Mucosa of rectum (tissue), 2 donors: ENCODE measurements at regions not wholly inside any gene's neighbourhood (a gene's known extent, or its start where the extent isn't known, plus 50 kb on each side); places are given as distances from the start of the nearest gene placed in this dataset.

Experiments used
- H3K27ac ChIP-seq, 2 donors: one replicate each; pipeline ENCODE4 v1.7.0; 2013; ENCODE audit warnings: inconsistent platforms in 2 of 2, low read depth in 2 of 2, low read length in 2 of 2
- H3K27me3 ChIP-seq, 2 donors: one replicate each; pipeline ENCODE4 v1.7.0; 2013; ENCODE audit warnings: low read length in 2 of 2; ENCODE audit not compliant: control insufficient read depth in 2 of 2, insufficient read depth in 2 of 2
- H3K36me3 ChIP-seq, 2 donors: one replicate each; pipeline ENCODE4 v1.7.0; 2013; ENCODE audit warnings: low read length in 2 of 2; ENCODE audit not compliant: control insufficient read depth in 2 of 2, insufficient read depth in 2 of 2
- H3K4me1 ChIP-seq, 2 donors: one replicate each; pipeline ENCODE4 v1.7.0; 2013; ENCODE audit warnings: low read length in 2 of 2, mild to moderate bottlenecking in 1 of 2; ENCODE audit not compliant: control insufficient read depth in 2 of 2, insufficient read depth in 2 of 2
- H3K4me3 ChIP-seq, 2 donors: one replicate each; pipeline ENCODE4 v1.7.0; 2013; ENCODE audit warnings: low read length in 2 of 2
- H3K9ac ChIP-seq, 2 donors: one replicate each; pipeline ENCODE4 v1.7.0; 2013; ENCODE audit warnings: low read length in 2 of 2, low read depth in 1 of 2, mild to moderate bottlenecking in 1 of 2
- H3K9me3 ChIP-seq, 2 donors: one replicate each; pipeline ENCODE4 v1.7.0; 2013; ENCODE audit warnings: low read length in 2 of 2; ENCODE audit not compliant: control insufficient read depth in 2 of 2
- donor health status: healthy.
- donor health status: Normal muscosa, but diverticular disease.

- peaks cover 0 to 5% of the 10 kb centered on the region in 2 donors for H3K9me3 ChIP-seq
- H3K9ac ChIP-seq, result no peak overlapping the region
- no peaks in the 10 kb centered on the region for H3K36me3 ChIP-seq
- peaks cover 0 to 2% of the 10 kb centered on the region in 2 donors for H3K27me3 ChIP-seq
- H3K27ac ChIP-seq, result no peak overlapping the region
- H3K4me1 ChIP-seq, result no peaks in the 10 kb centered on the region
- no peak overlapping the region for H3K4me3 ChIP-seq
Observed at GRCh38 chr1:222455188-222455879, 92.6 kb downstream of the HHIPL2 start.

DNA sequence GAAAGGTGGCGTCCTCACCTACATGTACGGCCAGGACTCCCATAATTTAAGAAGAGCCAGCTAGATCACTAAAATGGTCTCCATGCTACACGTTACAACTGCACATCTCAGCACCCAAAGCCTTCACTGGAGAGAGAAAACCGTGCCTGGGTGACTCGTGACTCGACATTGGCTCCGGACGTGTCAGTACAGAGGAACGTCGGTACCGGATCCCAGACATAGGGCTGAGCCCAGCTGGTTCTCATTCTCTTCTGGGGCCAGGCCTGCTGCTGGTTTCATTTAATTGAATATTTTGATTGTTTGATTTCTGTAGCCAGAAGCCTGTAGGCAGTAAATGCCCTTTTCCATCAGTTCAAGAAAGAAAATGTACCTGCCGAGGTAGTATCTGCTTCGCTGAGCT, 93.1 kb downstream of the HHIPL2 start:
- Histone ChIP-seq H3K4me3 (no peak overlapping the region), H3K27me3 (peaks cover 0 to 2% of the 10 kb centered on the region in 2 donors), H3K27ac (no peak overlapping the region), H3K4me1 (no peaks in the 10 kb centered on the region), H3K9ac (no peak overlapping the region), H3K36me3 (no peaks in the 10 kb centered on the region), H3K9me3 (peaks cover 0 to 5% of the 10 kb centered on the region in 2 donors)

DNA sequence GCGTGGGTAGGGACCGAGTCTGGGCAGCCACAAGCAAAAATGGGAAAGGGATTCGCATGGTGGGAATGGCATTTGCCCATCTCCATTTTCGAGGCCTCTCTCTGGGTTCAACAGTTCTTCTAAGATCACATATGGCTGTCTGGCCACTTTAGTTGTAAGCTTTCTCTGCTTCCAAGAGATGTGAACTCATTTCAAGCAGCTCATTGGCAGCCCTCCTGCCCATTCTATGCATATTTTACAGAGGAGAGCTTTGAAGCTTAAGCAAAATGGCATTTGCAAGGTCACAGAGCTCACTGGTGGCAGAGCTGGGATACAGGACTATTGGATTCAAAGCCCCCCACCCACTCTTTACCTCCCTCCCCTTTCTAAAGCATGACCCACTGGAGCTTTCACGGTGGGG, 93.7 kb downstream of the HHIPL2 start:
- Histone ChIP-seq H3K9me3 (peaks cover 0 to 5% of the 10 kb centered on the region in 2 donors), H3K27ac (no peak overlapping the region), H3K4me3 (no peak overlapping the region), H3K4me1 (no peaks in the 10 kb centered on the region), H3K9ac (no peak overlapping the region), H3K27me3 (peaks cover 0 to 2% of the 10 kb centered on the region in 2 donors), H3K36me3 (no peaks in the 10 kb centered on the region)

GRCh38 chr1:222452031-222452430, 95.9 kb downstream of the HHIPL2 start:
- no peaks in the 10 kb centered on the region for H3K36me3 ChIP-seq

GRCh38 chr1:222443566-222443965, 104.3 kb downstream of the HHIPL2 start:
- H3K4me3 ChIP-seq, result no peak overlapping the region
- H3K9me3 ChIP-seq, result no peaks in the 10 kb centered on the region
- no peak overlapping the region for H3K9ac ChIP-seq
- H3K27ac ChIP-seq, result no peak overlapping the region
- no peaks in the 10 kb centered on the region for H3K27me3 ChIP-seq
- no peaks in the 10 kb centered on the region for H3K36me3 ChIP-seq
- no peaks in the 10 kb centered on the region for H3K4me1 ChIP-seq

More at GRCh38 chr1:222452031-222452430, 95.9 kb downstream of the HHIPL2 start:
- no peak overlapping the region for H3K9ac ChIP-seq
- peaks cover 0 to 2% of the 10 kb centered on the region in 2 donors for H3K9me3 ChIP-seq
- peaks cover 0 to 2% of the 10 kb centered on the region in 2 donors for H3K27me3 ChIP-seq
- no peak overlapping the region for H3K4me3 ChIP-seq
- no peak overlapping the region for H3K27ac ChIP-seq
- H3K4me1 ChIP-seq, result no peaks in the 10 kb centered on the region

DNA sequence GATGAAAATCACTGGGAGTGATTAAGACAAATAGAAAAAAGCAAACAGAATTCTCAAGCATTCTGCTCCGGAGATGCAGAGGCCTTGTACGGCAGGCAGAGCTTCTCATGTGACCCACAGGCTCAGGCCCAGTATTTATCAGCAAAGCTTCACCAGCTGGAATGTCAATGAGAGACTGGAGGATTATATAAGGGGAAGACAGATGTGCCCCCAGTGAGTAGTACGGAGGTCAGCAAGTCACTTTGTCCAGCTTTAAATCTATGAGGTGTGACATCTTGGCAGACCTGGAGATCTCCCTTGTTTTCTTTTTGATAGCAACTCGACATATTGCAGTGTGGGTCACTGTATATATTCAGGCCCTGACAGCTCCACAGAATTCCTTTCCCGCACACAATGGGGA, 106.8 kb downstream of the HHIPL2 start:
- H3K36me3 ChIP-seq, result no peaks in the 10 kb centered on the region
- H3K4me3 ChIP-seq, result no peak overlapping the region
- no peaks in the 10 kb centered on the region for H3K9me3 ChIP-seq
- no peaks in the 10 kb centered on the region for H3K4me1 ChIP-seq
- no peaks in the 10 kb centered on the region for H3K27me3 ChIP-seq
- no peak overlapping the region for H3K9ac ChIP-seq
- no peak overlapping the region for H3K27ac ChIP-seq

- no peaks in the 10 kb centered on the region for H3K4me1 ChIP-seq
- H3K27ac ChIP-seq, result no peak overlapping the region
- H3K4me3 ChIP-seq, result no peak overlapping the region
- H3K9me3 ChIP-seq, result no peaks in the 10 kb centered on the region
- H3K27me3 ChIP-seq, result no peaks in the 10 kb centered on the region
- H3K9ac ChIP-seq, result no peak overlapping the region
- H3K36me3 ChIP-seq, result no peaks in the 10 kb centered on the region
Observed at GRCh38 chr1:222424826-222425225, 123.1 kb downstream of the HHIPL2 start.

DNA sequence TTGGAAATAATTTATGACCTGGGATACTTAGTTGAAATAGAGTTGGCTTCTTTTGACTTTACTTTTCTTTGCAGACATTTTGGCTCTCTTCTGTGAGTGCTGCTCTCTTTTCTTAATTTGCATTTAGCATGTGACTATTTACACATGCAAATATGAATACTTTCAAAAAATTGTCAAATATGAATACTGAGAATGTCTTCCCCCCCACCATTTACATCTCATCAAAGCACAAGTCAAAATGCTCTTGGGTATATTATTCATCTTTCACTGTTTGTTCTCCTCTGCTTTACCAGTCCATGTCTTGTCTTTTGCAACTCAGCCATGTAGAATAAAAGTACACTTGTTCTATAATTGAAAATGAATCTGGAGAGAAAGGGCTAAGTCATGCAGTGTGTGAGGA, 126.5 kb downstream of the HHIPL2 start:
- Histone ChIP-seq H3K9me3 (no peaks in the 10 kb centered on the region), H3K36me3 (no peaks in the 10 kb centered on the region), H3K9ac (no peak overlapping the region), H3K4me3 (no peak overlapping the region), H3K27ac (no peak overlapping the region), H3K27me3 (no peaks in the 10 kb centered on the region), H3K4me1 (no peaks in the 10 kb centered on the region)

- H3K9me3 ChIP-seq, result no peaks in the 10 kb centered on the region
- H3K27ac ChIP-seq, result no peak overlapping the region
- H3K4me1 ChIP-seq, result no peaks in the 10 kb centered on the region
- H3K36me3 ChIP-seq, result no peaks in the 10 kb centered on the region
- H3K9ac ChIP-seq, result no peak overlapping the region
- H3K27me3 ChIP-seq, result no peaks in the 10 kb centered on the region
- H3K4me3 ChIP-seq, result no peak overlapping the region
Observed at GRCh38 chr1:222420633-222421032, 127.3 kb downstream of the HHIPL2 start.

DNA sequence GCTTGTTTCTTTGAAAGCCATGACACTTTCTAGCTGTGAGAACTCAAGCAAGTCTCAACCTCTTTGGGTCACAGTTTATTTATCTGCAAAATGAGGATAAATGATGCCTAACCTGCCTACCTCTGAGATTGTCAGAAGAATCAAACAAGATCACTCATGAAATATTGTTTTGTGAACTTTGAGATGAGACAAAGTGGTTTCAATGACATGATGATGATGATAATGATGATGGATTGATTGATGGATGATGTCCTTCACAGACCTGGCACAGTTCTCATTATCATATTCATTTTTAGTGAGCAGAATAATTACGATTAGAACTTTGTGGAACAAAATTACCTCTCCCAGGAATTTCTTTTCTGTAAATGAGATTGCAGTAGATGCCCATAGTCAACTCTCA, 129.2 kb downstream of the HHIPL2 start:
- Histone ChIP-seq H3K4me1 (no peaks in the 10 kb centered on the region), H3K36me3 (no peaks in the 10 kb centered on the region), H3K27ac (no peak overlapping the region), H3K9ac (no peak overlapping the region), H3K4me3 (no peak overlapping the region), H3K9me3 (no peaks in the 10 kb centered on the region), H3K27me3 (no peaks in the 10 kb centered on the region)
